Ascending aorta (tissue), 2 donors: ENCODE measurements at regions not wholly inside any gene's neighbourhood (a gene's known extent, or its start where the extent isn't known, plus 50 kb on each side); places are given as distances from the start of the nearest gene placed in this dataset.

Experiments
- DNase-seq, 2 donors: peaks; one replicate each; pipeline ENCODE4 v3.0.0-alpha.2; 2019; ENCODE audit warnings: low spot score in 2 of 2
- H3K27ac ChIP-seq, 2 donors: fragments of 200-600 bp; sonication (generic); one replicate each; pipeline ENCODE4 v1.5.1; 2016 to 2017; ENCODE audit warnings: mild to moderate bottlenecking in 1 of 2
- H3K27me3 ChIP-seq: fragments of 200-600 bp; sonication (generic); one replicate; pipeline ENCODE4 v1.5.1; 2017
- H3K36me3 ChIP-seq, 2 donors: fragments of 200-600 bp; sonication (generic); one replicate each; pipeline ENCODE4 v1.5.1; 2016
- H3K4me1 ChIP-seq, 2 donors: fragments of 200-600 bp; sonication (generic); one replicate each; pipeline ENCODE4 v1.5.1; 2016 to 2017; ENCODE audit warnings: mild to moderate bottlenecking in 1 of 2
- H3K4me3 ChIP-seq, 2 donors: fragments of 200-600 bp; sonication (generic); one replicate each; pipeline ENCODE4 v1.5.1; 2016 to 2017; ENCODE audit warnings: mild to moderate bottlenecking in 1 of 2
- H3K9me3 ChIP-seq, 2 donors: fragments of 200-600 bp; sonication (generic); one replicate each; pipeline ENCODE4 v1.5.1; 2016
- intact Hi-C: fragments of 100-400 bp; cut with DNase I; formaldehyde crosslinking; loops from one replicate; pipeline ENCODE4 v1.15.1; 2023
- TF ChIP-seq, protein P1 (sequence below), 3 experiments: fragments of 200-600 bp in 2 of 3; fragments of 450-650 bp in 1 of 3; sonication (generic) in 2 of 3; IDR thresholded peaks; one replicate each; pipeline ENCODE4 v1.5.1; 2016 to 2019; ENCODE audit warnings: antibody characterized with exemption in 3 of 3, mild to moderate bottlenecking in 1 of 3, moderate library complexity in 1 of 3

GRCh38 chr16:86775511-86775921 lies 197.2 kb downstream of the FOXL1 start:
- peaks cover 0 to 3% of the 10 kb centered on the region in 2 donors for H3K4me1 ChIP-seq
- H3K4me3 ChIP-seq = no peak overlapping the region
- no peaks in the 10 kb centered on the region for H3K9me3 ChIP-seq
- TF ChIP-seq, protein P1, sequence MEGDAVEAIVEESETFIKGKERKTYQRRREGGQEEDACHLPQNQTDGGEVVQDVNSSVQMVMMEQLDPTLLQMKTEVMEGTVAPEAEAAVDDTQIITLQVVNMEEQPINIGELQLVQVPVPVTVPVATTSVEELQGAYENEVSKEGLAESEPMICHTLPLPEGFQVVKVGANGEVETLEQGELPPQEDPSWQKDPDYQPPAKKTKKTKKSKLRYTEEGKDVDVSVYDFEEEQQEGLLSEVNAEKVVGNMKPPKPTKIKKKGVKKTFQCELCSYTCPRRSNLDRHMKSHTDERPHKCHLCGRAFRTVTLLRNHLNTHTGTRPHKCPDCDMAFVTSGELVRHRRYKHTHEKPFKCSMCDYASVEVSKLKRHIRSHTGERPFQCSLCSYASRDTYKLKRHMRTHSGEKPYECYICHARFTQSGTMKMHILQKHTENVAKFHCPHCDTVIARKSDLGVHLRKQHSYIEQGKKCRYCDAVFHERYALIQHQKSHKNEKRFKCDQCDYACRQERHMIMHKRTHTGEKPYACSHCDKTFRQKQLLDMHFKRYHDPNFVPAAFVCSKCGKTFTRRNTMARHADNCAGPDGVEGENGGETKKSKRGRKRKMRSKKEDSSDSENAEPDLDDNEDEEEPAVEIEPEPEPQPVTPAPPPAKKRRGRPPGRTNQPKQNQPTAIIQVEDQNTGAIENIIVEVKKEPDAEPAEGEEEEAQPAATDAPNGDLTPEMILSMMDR (IDR thresholded peaks at IDR 0.05) = no peak
- no peaks in the 10 kb centered on the region for H3K36me3 ChIP-seq
- no peak overlapping the region for H3K27ac ChIP-seq
- no peaks in the 10 kb centered on the region for H3K27me3 ChIP-seq
- DNase-seq = no peak
- intact Hi-C loops = no loop called here

- Histone ChIP-seq H3K27ac (no peak overlapping the region), H3K4me1 (peaks cover 0 to 3% of the 10 kb centered on the region in 2 donors), H3K27me3 (no peaks in the 10 kb centered on the region), H3K36me3 (no peaks in the 10 kb centered on the region), H3K4me3 (no peak overlapping the region), H3K9me3 (no peaks in the 10 kb centered on the region)
- TF ChIP-seq, protein P1 (IDR thresholded peaks at IDR 0.05) = no peak
- intact Hi-C loops = no loop called here
- DNase-seq = no peak
Observed at GRCh38 chr16:86777381-86777946, 199.1 kb downstream of the FOXL1 start.

DNA sequence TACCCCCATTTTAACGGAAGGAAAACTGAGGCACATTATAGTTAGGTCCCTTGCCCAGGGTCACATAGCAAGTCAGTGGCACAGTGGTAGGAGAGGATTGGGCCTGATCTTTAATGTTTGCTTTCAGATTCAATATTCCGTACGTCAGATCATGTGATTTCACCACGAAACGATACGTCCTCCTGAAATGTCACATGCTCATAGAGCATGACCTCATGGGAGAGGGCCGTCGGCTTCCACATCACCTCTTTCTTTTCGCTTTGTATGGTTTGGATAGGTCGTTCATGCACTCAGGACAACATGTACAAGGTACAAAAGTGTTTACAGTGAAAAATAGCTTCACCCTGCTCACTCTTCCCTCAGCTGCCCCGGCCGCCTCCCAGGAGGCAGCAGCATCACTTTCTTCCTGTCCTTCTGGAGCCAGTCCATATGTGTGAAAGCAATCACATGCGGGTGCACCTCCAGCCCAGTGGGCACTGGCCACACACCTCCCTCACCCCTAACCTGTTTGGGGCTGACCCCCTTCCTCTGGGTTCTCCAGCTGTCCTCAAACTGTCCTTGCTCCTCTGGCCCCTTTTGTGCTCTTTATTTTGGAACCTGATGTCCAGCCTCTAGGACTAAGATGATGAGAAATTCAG lies 199.9 kb downstream of the FOXL1 start:
- Histone ChIP-seq H3K4me1 (peaks cover 0 to under 1% of the 10 kb centered on the region in 2 donors), H3K36me3 (no peaks in the 10 kb centered on the region), H3K27ac (no peak overlapping the region), H3K9me3 (no peaks in the 10 kb centered on the region), H3K4me3 (no peak overlapping the region), H3K27me3 (no peaks in the 10 kb centered on the region)
- TF ChIP-seq, protein P1 (IDR thresholded peaks at IDR 0.05) = no peak
- intact Hi-C loops = no loop called here
- DNase-seq = no peak

GRCh38 chr16:86778978-86779377 lies 200.6 kb downstream of the FOXL1 start:
- intact Hi-C loops = no loop called here
- no peak for DNase-seq
- no peak overlapping the region for H3K27ac ChIP-seq
- no peak overlapping the region for H3K4me3 ChIP-seq
- H3K4me1 ChIP-seq = no peaks in the 10 kb centered on the region
- TF ChIP-seq, protein P1 (IDR thresholded peaks at IDR 0.05) = no peak
- H3K9me3 ChIP-seq = no peaks in the 10 kb centered on the region
- no peaks in the 10 kb centered on the region for H3K27me3 ChIP-seq
- H3K36me3 ChIP-seq = no peaks in the 10 kb centered on the region

DNA sequence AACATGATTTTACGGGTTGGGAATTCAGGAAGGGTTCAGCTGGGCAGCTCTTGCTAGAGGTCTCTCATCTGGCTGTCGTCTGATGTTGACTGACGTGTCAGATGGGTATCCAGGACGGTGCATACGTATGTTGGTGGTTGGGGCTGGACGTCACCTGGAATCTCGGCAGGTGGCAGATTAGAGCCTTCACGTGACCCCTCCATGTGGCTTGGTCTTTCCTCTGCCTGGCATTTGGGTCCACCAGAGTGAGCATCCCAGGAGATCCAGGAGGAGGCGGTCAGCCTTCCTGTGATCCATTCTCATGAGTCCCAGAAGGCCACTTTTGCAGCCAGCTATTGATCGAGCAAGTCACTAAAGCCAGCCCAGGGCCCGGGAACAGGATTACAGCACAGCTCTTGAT lies 202.7 kb downstream of the FOXL1 start:
- Histone ChIP-seq H3K4me1 (no peaks in the 10 kb centered on the region), H3K36me3 (no peaks in the 10 kb centered on the region), H3K9me3 (no peaks in the 10 kb centered on the region), H3K4me3 (no peak overlapping the region), H3K27ac (no peak overlapping the region), H3K27me3 (no peaks in the 10 kb centered on the region)
- TF ChIP-seq, protein P1 (IDR thresholded peaks at IDR 0.05) = no peak
- intact Hi-C loops = loop anchor here (5.0 kb wide), 1 partner anchor 56 kb away; no protein-coding TSS in a partner anchor
- DNase-seq = no peak
